Muscle layer of colon (tissue), 2 donors: ENCODE measurements at regions not wholly inside any gene's neighbourhood (a gene's known extent, or its start where the extent isn't known, plus 50 kb on each side); places are given as distances from the start of the nearest gene placed in this dataset.
"Not testable (repeated sequence)": the region's sequence is repeated elsewhere in the genome, so short reads cannot be mapped to it uniquely, and the experiment has no call there.

Source experiments
- H3K27ac ChIP-seq: one replicate; pipeline ENCODE4 v1.7.0; 2013; ENCODE audit warnings: low read depth, mild to moderate bottlenecking, low read length, moderate library complexity
- H3K27me3 ChIP-seq, 2 donors: one replicate each; pipeline ENCODE4 v1.7.0; 2013; ENCODE audit warnings: low read length in 2 of 2, mild to moderate bottlenecking in 2 of 2; ENCODE audit not compliant: insufficient read depth in 2 of 2, control insufficient read depth in 1 of 2
- H3K36me3 ChIP-seq: one replicate; pipeline ENCODE4 v1.7.0; 2013; ENCODE audit warnings: mild to moderate bottlenecking, low read length; ENCODE audit not compliant: insufficient read depth
- H3K4me1 ChIP-seq: one replicate; pipeline ENCODE4 v1.7.0; 2013; ENCODE audit warnings: mild to moderate bottlenecking, low read length; ENCODE audit not compliant: insufficient read depth
- H3K4me3 ChIP-seq, 2 donors: one replicate each; pipeline ENCODE4 v1.7.0; 2013; ENCODE audit warnings: low read length in 2 of 2, low read depth in 1 of 2, mild to moderate bottlenecking in 1 of 2, moderate library complexity in 1 of 2
- H3K9ac ChIP-seq: one replicate; pipeline ENCODE4 v1.7.0; 2013; ENCODE audit warnings: low read length
- H3K9me3 ChIP-seq: one replicate; pipeline ENCODE4 v1.7.0; 2013; ENCODE audit warnings: mild to moderate bottlenecking, low read length
- donor health status: abdominal sarcoma.
- donor health status: Adenocarcinoma of cecum.

GRCh38 chr10:42150428-42151061, 487.8 kb downstream of the ZNF33B start:
- H3K27me3 ChIP-seq: peaks cover 0 to 13% of the 10 kb centered on the region in 2 donors
- H3K4me3 ChIP-seq: no peak overlapping the region

GRCh38 chr10:42149722-42150427, 488.5 kb downstream of the ZNF33B start:
- H3K4me1 ChIP-seq: no peaks in the 10 kb centered on the region
- H3K27me3 ChIP-seq: peaks cover 0 to 13% of the 10 kb centered on the region in 2 donors
- H3K27ac ChIP-seq: no peak overlapping the region
- H3K9ac ChIP-seq: no peak overlapping the region
- H3K9me3 ChIP-seq: no peaks in the 10 kb centered on the region
- H3K4me3 ChIP-seq: no peak overlapping the region
- H3K36me3 ChIP-seq: no peaks in the 10 kb centered on the region

More at GRCh38 chr10:42150428-42151061, 487.8 kb downstream of the ZNF33B start:
- no peaks in the 10 kb centered on the region for H3K4me1 ChIP-seq
- H3K36me3 ChIP-seq: no peaks in the 10 kb centered on the region
- no peaks in the 10 kb centered on the region for H3K9me3 ChIP-seq
- H3K27ac ChIP-seq: no peak overlapping the region
- H3K9ac ChIP-seq: no peak overlapping the region

- Histone ChIP-seq H3K27ac (no peak overlapping the region), H3K27me3 (peaks cover 0 to 13% of the 10 kb centered on the region in 2 donors), H3K4me1 (no peaks in the 10 kb centered on the region), H3K9me3 (no peaks in the 10 kb centered on the region), H3K36me3 (no peaks in the 10 kb centered on the region), H3K4me3 (no peak overlapping the region), H3K9ac (no peak overlapping the region)
Observed at GRCh38 chr10:42149027-42149700, 489.2 kb downstream of the ZNF33B start.

GRCh38 chr10:42146165-42146564, 492.2 kb downstream of the ZNF33B start:
- not testable (repeated sequence) for H3K9me3 ChIP-seq, H3K27ac ChIP-seq, H3K36me3 ChIP-seq, H3K4me3 ChIP-seq, H3K4me1 ChIP-seq, H3K9ac ChIP-seq
- H3K27me3 ChIP-seq: peaks cover 0 to 13% of the 10 kb centered on the region in 2 donors

- H3K27me3 ChIP-seq, H3K27ac ChIP-seq, H3K9ac ChIP-seq, H3K36me3 ChIP-seq, H3K4me1 ChIP-seq, H3K4me3 ChIP-seq, H3K9me3 ChIP-seq: not testable (repeated sequence)
Observed at GRCh38 chr10:42138023-42138422, 500.3 kb downstream of the ZNF33B start.

- no peaks in the 10 kb centered on the region for H3K4me1 ChIP-seq
- no peaks in the 10 kb centered on the region for H3K36me3 ChIP-seq
- H3K9me3 ChIP-seq: no peaks in the 10 kb centered on the region
- no peaks in the 10 kb centered on the region for H3K27me3 ChIP-seq
- no peak overlapping the region for H3K9ac ChIP-seq
- H3K4me3 ChIP-seq: no peak overlapping the region
- H3K27ac ChIP-seq: no peak overlapping the region
Observed at GRCh38 chr10:42113158-42113450, 525.3 kb downstream of the ZNF33B start.

- H3K27ac ChIP-seq: no peak overlapping the region
- H3K9me3 ChIP-seq: no peaks in the 10 kb centered on the region
- H3K4me3 ChIP-seq: no peak overlapping the region
- H3K4me1 ChIP-seq: no peaks in the 10 kb centered on the region
- no peaks in the 10 kb centered on the region for H3K36me3 ChIP-seq
- H3K27me3 ChIP-seq: no peaks in the 10 kb centered on the region
- H3K9ac ChIP-seq: no peak overlapping the region
Observed at GRCh38 chr10:42112331-42113157, 525.8 kb downstream of the ZNF33B start.

GRCh38 chr10:42111661-42112330, 526.6 kb downstream of the ZNF33B start:
- no peak overlapping the region for H3K4me3 ChIP-seq
- H3K27me3 ChIP-seq: no peaks in the 10 kb centered on the region
- H3K27ac ChIP-seq: no peak overlapping the region
- H3K9ac ChIP-seq: no peak overlapping the region
- no peaks in the 10 kb centered on the region for H3K9me3 ChIP-seq
- no peaks in the 10 kb centered on the region for H3K4me1 ChIP-seq
- H3K36me3 ChIP-seq: no peaks in the 10 kb centered on the region

GRCh38 chr10:42111076-42111475, 527.3 kb downstream of the ZNF33B start:
- no peaks in the 10 kb centered on the region for H3K4me1 ChIP-seq
- no peak overlapping the region for H3K4me3 ChIP-seq
- H3K27me3 ChIP-seq: no peaks in the 10 kb centered on the region
- no peaks in the 10 kb centered on the region for H3K9me3 ChIP-seq
- no peak overlapping the region for H3K9ac ChIP-seq
- H3K27ac ChIP-seq: no peak overlapping the region
- H3K36me3 ChIP-seq: no peaks in the 10 kb centered on the region
